SK-N-SH (cell line): ENCODE measurements at regions not wholly inside any gene's neighbourhood (a gene's known extent, or its start where the extent isn't known, plus 50 kb on each side); places are given as distances from the start of the nearest gene placed in this dataset.

Experiments used
- CTCF ChIA-PET: fragments of 300-600, 350-600 bp; formaldehyde crosslinking; extraction: SDS; loops from one replicate; lab custom pipeline; 2021; lab: Yijun Ruan, JAX
- POLR2A ChIA-PET: fragments of 350-600 bp; sonication (Branson Sonifier 250); formaldehyde crosslinking; extraction: SDS; loops from one replicate; lab custom pipeline; 2020; ENCODE audit warnings: antibody characterized with exemption, inconsistent platforms; lab: Yijun Ruan, JAX
- DNase-seq: peaks from one replicate; pipeline ENCODE4 v3.0.0; 2012
- H2AFZ ChIP-seq: fragments of 200-600 bp; sonication (generic); 2 replicates; pipeline ENCODE4 v1.8.1; 2016; ENCODE audit warnings: antibody characterized with exemption, mild to moderate bottlenecking, low read depth
- H3F3A ChIP-seq: fragments of 200-600 bp; sonication (generic); replicated peaks from 2 replicates; pipeline ENCODE3; 2016; ENCODE audit warnings: antibody characterized with exemption, mild to moderate bottlenecking; ENCODE audit not compliant: insufficient read depth
- H3K27ac ChIP-seq, 2 experiments: fragments of 200-500 bp in 1 of 2; fragments of 200-600 bp in 1 of 2; sonication (Bioruptor generic) in 1 of 2; sonication (generic), shearing (Covaris generic) in 1 of 2; 2 replicates each; pipeline versions ENCODE4 v1.5.1 to v1.6.1; 2014 to 2016; ENCODE audit warnings: low read depth in 2 of 2, inconsistent platforms in 1 of 2, low read length in 1 of 2, mild to moderate bottlenecking in 1 of 2, mixed read lengths in 1 of 2
- H3K27me3 ChIP-seq: fragments of 200-600 bp; sonication (generic), shearing (Covaris generic); 2 replicates; pipeline ENCODE4 v1.6.1; 2016; ENCODE audit warnings: mixed run types; ENCODE audit not compliant: insufficient read depth
- H3K36me3 ChIP-seq, 2 experiments: fragments of 200-500 bp in 1 of 2; fragments of 200-600 bp in 1 of 2; sonication (Bioruptor generic) in 1 of 2; sonication (generic) in 1 of 2; replicated peaks in 1 of 2; 2 replicates each; pipeline versions ENCODE3 to v1.5.1; 2014 to 2016; ENCODE audit warnings: low read length in 1 of 2, mild to moderate bottlenecking in 1 of 2; ENCODE audit not compliant: insufficient read depth in 2 of 2, control insufficient read depth in 1 of 2
- H3K4me1 ChIP-seq, 2 experiments: fragments of 200-500 bp in 1 of 2; fragments of 200-600 bp in 1 of 2; sonication (Bioruptor generic) in 1 of 2; sonication (generic), shearing (Covaris generic) in 1 of 2; 2 replicates each; pipeline versions ENCODE4 v1.5.1 to v1.6.1; 2014 to 2016; ENCODE audit warnings: low read depth in 1 of 2, low read length in 1 of 2, mixed run types in 1 of 2; ENCODE audit not compliant: insufficient read depth in 2 of 2, control insufficient read depth in 1 of 2
- H3K4me2 ChIP-seq: fragments of 200-600 bp; sonication (generic), shearing (Covaris generic); 2 replicates; pipeline ENCODE4 v1.6.1; 2017; ENCODE audit warnings: mixed run types
- H3K4me3 ChIP-seq, 2 experiments: fragments of 200-500 bp in 1 of 2; fragments of 200-600 bp in 1 of 2; sonication (Bioruptor generic) in 1 of 2; sonication (generic), shearing (Covaris generic) in 1 of 2; 2 replicates each; pipeline versions ENCODE4 v1.5.1 to v1.8.1; 2014 to 2016; ENCODE audit warnings: low read depth in 2 of 2, inconsistent platforms in 1 of 2, low read length in 1 of 2, mild to moderate bottlenecking in 1 of 2, mixed read lengths in 1 of 2, moderate library complexity in 1 of 2
- H3K79me2 ChIP-seq: fragments of 200-600 bp; sonication (generic); 2 replicates; pipeline ENCODE4 v1.8.1; 2017; ENCODE audit warnings: mild to moderate bottlenecking; ENCODE audit not compliant: insufficient read depth
- H3K9ac ChIP-seq: fragments of 200-600 bp; sonication (generic); 2 replicates; pipeline ENCODE4 v1.6.1; 2017; ENCODE audit warnings: mixed run types
- H3K9me2 ChIP-seq: fragments of 200-600 bp; sonication (generic); 2 replicates; pipeline ENCODE4 v1.6.1; 2017; ENCODE audit warnings: mixed run types
- H3K9me3 ChIP-seq: fragments of 200-600 bp; sonication (generic); 2 replicates; pipeline ENCODE4 v1.6.1; 2017; ENCODE audit warnings: mixed run types, mild to moderate bottlenecking, moderate library complexity
- H4K20me1 ChIP-seq: fragments of 200-600 bp; sonication (generic); 2 replicates; pipeline ENCODE4 v1.6.1; 2017; ENCODE audit warnings: mild to moderate bottlenecking, mixed run types; ENCODE audit not compliant: insufficient read depth
- EP300 ChIP-seq, 2 experiments: IDR thresholded peaks; 2 replicates each; pipeline versions ENCODE4 v1.4.0 to v1.6.1; 2012; ENCODE audit warnings: borderline replicate concordance in 1 of 2, low read depth in 1 of 2, low read length in 1 of 2
- FOXM1 ChIP-seq: IDR thresholded peaks from 2 replicates; pipeline ENCODE4 v1.4.0; 2012; ENCODE audit warnings: low read depth, mild to moderate bottlenecking
- JUND ChIP-seq: IDR thresholded peaks from 2 replicates; pipeline ENCODE4 v1.4.0; 2012
- MXI1 ChIP-seq: IDR thresholded peaks from 2 replicates; pipeline ENCODE4 v1.6.1; 2012; ENCODE audit warnings: mild to moderate bottlenecking, low read depth, low read length, improper control_type of control experiment
- RAD21 ChIP-seq: IDR thresholded peaks from 2 replicates; pipeline ENCODE4 v1.6.1; 2012; ENCODE audit warnings: mild to moderate bottlenecking, low read length
- RCOR1 ChIP-seq: fragments of 150-350 bp; IDR thresholded peaks from 2 replicates; pipeline ENCODE4 v1.6.1; 2017; ENCODE audit warnings: antibody characterized with exemption, low read length
- SIN3A ChIP-seq: IDR thresholded peaks from 2 replicates; pipeline ENCODE4 v1.6.1; 2012; ENCODE audit warnings: low read depth, mild to moderate bottlenecking, low read length, moderate library complexity, borderline replicate concordance
- SMC3 ChIP-seq: IDR thresholded peaks from 2 replicates; pipeline ENCODE4 v1.6.1; 2012; ENCODE audit warnings: low read depth, low read length, improper control_type of control experiment
- TCF12 ChIP-seq: IDR thresholded peaks from 2 replicates; pipeline ENCODE4 v1.4.0; 2012
- YY1 ChIP-seq: IDR thresholded peaks from 2 replicates; pipeline ENCODE4 v1.4.0; 2012; ENCODE audit warnings: low read depth, mild to moderate bottlenecking
- WGBS: methylation state at CpG from one replicate; pipeline ENCODE4 v1.1.6; 2017; ENCODE audit warnings: low lambda C conversion rate; 5-methylcytosine and 5-hydroxymethylcytosine counted together
- TF ChIP-seq, protein P1 (sequence below): IDR thresholded peaks from 2 replicates; pipeline ENCODE4 v1.4.0; 2012; ENCODE audit warnings: low read depth, borderline replicate concordance
- TF ChIP-seq, protein P2 (sequence below): IDR thresholded peaks from 2 replicates; pipeline ENCODE4 v1.6.1; 2012; ENCODE audit warnings: mild to moderate bottlenecking, low read depth, low read length, moderate library complexity
- TF ChIP-seq, protein P3 (sequence below): fragments of 150-350 bp; IDR thresholded peaks from 2 replicates; pipeline ENCODE4 v1.6.1; 2016; ENCODE audit warnings: mild to moderate bottlenecking, low read depth, low read length
- TF ChIP-seq, protein P4 (sequence below): IDR thresholded peaks from 2 replicates; pipeline ENCODE4; 2012

DNA sequence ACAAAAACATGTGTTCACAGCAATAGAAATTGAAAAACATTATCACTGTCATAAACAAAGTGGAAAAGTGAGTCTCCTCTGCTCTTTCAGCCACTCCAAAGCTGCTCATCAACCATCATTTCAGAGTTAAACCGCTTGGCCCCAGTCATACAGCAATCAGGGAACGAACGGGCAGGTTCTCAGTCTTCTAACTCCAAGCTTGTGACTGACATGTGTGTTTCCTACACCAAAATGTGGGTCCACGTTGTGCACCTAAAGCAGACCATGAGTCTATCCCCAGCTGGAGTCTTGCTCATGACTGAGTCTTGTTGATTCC, 582.6 kb upstream of the ID2 start:
- ChIA-PET CTCF (no interaction called here), POLR2A (no interaction called here)
- Histone ChIP-seq H4K20me1 (no peaks in the 10 kb centered on the region), H3F3A (no peaks in the 10 kb centered on the region), H3K9ac (no peak overlapping the region), H3K36me3 (no peaks in the 10 kb centered on the region), H3K27me3 (no peaks in the 10 kb centered on the region), H3K79me2 (no peaks in the 10 kb centered on the region), H3K4me2 (no peak overlapping the region), H3K9me2 (no peaks in the 10 kb centered on the region), H3K4me1 (no peaks in the 10 kb centered on the region; a peak in 2 of 4 replicates), H3K27ac (no peak overlapping the region), H3K9me3 (no peaks in the 10 kb centered on the region), H3K4me3 (no peak overlapping the region), H2AFZ (no peak overlapping the region)
- TF ChIP-seq RAD21: no peak
- TF ChIP-seq MXI1: no peak
- no peak for TF ChIP-seq RCOR1
- no peak for TF ChIP-seq YY1
- TF ChIP-seq, protein P1, sequence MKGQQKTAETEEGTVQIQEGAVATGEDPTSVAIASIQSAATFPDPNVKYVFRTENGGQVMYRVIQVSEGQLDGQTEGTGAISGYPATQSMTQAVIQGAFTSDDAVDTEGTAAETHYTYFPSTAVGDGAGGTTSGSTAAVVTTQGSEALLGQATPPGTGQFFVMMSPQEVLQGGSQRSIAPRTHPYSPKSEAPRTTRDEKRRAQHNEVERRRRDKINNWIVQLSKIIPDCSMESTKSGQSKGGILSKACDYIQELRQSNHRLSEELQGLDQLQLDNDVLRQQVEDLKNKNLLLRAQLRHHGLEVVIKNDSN: no peak
- TF ChIP-seq JUND: no peak
- TF ChIP-seq, protein P2, sequence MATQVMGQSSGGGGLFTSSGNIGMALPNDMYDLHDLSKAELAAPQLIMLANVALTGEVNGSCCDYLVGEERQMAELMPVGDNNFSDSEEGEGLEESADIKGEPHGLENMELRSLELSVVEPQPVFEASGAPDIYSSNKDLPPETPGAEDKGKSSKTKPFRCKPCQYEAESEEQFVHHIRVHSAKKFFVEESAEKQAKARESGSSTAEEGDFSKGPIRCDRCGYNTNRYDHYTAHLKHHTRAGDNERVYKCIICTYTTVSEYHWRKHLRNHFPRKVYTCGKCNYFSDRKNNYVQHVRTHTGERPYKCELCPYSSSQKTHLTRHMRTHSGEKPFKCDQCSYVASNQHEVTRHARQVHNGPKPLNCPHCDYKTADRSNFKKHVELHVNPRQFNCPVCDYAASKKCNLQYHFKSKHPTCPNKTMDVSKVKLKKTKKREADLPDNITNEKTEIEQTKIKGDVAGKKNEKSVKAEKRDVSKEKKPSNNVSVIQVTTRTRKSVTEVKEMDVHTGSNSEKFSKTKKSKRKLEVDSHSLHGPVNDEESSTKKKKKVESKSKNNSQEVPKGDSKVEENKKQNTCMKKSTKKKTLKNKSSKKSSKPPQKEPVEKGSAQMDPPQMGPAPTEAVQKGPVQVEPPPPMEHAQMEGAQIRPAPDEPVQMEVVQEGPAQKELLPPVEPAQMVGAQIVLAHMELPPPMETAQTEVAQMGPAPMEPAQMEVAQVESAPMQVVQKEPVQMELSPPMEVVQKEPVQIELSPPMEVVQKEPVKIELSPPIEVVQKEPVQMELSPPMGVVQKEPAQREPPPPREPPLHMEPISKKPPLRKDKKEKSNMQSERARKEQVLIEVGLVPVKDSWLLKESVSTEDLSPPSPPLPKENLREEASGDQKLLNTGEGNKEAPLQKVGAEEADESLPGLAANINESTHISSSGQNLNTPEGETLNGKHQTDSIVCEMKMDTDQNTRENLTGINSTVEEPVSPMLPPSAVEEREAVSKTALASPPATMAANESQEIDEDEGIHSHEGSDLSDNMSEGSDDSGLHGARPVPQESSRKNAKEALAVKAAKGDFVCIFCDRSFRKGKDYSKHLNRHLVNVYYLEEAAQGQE: no peak
- no peak for TF ChIP-seq EP300 (IDR thresholded peaks at IDR 0.05; ENCODE audit: borderline replicate concordance in 1 of 2, low read depth in 1 of 2, low read length in 1 of 2)
- TF ChIP-seq, protein P3, sequence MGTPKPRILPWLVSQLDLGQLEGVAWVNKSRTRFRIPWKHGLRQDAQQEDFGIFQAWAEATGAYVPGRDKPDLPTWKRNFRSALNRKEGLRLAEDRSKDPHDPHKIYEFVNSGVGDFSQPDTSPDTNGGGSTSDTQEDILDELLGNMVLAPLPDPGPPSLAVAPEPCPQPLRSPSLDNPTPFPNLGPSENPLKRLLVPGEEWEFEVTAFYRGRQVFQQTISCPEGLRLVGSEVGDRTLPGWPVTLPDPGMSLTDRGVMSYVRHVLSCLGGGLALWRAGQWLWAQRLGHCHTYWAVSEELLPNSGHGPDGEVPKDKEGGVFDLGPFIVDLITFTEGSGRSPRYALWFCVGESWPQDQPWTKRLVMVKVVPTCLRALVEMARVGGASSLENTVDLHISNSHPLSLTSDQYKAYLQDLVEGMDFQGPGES: no peak
- no peak for TF ChIP-seq TCF12
- TF ChIP-seq FOXM1: no peak
- TF ChIP-seq, protein P4, sequence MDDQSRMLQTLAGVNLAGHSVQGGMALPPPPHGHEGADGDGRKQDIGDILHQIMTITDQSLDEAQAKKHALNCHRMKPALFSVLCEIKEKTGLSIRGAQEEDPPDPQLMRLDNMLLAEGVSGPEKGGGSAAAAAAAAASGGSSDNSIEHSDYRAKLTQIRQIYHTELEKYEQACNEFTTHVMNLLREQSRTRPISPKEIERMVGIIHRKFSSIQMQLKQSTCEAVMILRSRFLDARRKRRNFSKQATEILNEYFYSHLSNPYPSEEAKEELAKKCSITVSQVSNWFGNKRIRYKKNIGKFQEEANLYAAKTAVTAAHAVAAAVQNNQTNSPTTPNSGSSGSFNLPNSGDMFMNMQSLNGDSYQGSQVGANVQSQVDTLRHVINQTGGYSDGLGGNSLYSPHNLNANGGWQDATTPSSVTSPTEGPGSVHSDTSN: no peak
- no peak for TF ChIP-seq SMC3
- TF ChIP-seq SIN3A: no peak
- DNase-seq: no peak
- WGBS: 71% methylated on average over 4 of the region's 4 CpGs
